Astrocyte (in vitro differentiated cells and primary cell): ENCODE measurements at regions not wholly inside any gene's neighbourhood (a gene's known extent, or its start where the extent isn't known, plus 50 kb on each side); places are given as distances from the start of the nearest gene placed in this dataset.

Source experiments
- DNase-seq: peaks from one replicate; pipeline ENCODE4 v3.0.0-alpha.2; 2010; ENCODE audit warnings: low read depth
- FAIRE-seq: peaks from 2 replicates; lab custom pipeline; 2011; peaks lifted over from hg19 to GRCh38; lab: Jason Lieb, UNC
- H2AFZ ChIP-seq: 2 replicates; pipeline ENCODE4 v1.6.0; 2012; ENCODE audit warnings: low read depth, low read length, inconsistent platforms
- H3K27ac ChIP-seq: 2 replicates; pipeline ENCODE4 v1.5.1; 2011; ENCODE audit warnings: low read depth, low read length, inconsistent platforms
- H3K27me3 ChIP-seq: 2 replicates; pipeline ENCODE4 v1.6.0; 2011; ENCODE audit warnings: low read length, inconsistent platforms; ENCODE audit not compliant: insufficient read depth
- H3K36me3 ChIP-seq: 2 replicates; pipeline ENCODE4 v1.5.1; 2011; ENCODE audit warnings: low read length, inconsistent platforms; ENCODE audit not compliant: insufficient read depth
- H3K4me1 ChIP-seq: 2 replicates; pipeline ENCODE4 v1.5.1; 2011; ENCODE audit warnings: low read length, inconsistent platforms; ENCODE audit not compliant: insufficient read depth
- H3K4me2 ChIP-seq: 2 replicates; pipeline ENCODE4 v1.6.0; 2012; ENCODE audit warnings: low read length, inconsistent platforms
- H3K4me3 ChIP-seq: 2 replicates; pipeline ENCODE4 v1.5.1; 2011; ENCODE audit warnings: low read depth, mild to moderate bottlenecking, low read length, inconsistent platforms; ENCODE audit not compliant: insufficient read depth
- H3K79me2 ChIP-seq: 2 replicates; pipeline ENCODE4 v1.6.0; 2012; ENCODE audit warnings: mild to moderate bottlenecking, low read length, inconsistent platforms; ENCODE audit not compliant: insufficient read depth
- H3K9ac ChIP-seq: 2 replicates; pipeline ENCODE4 v1.6.0; 2012; ENCODE audit warnings: mild to moderate bottlenecking, low read length, inconsistent platforms
- H3K9me3 ChIP-seq: 2 replicates; pipeline ENCODE4 v1.5.1; 2012; ENCODE audit warnings: low read depth, mild to moderate bottlenecking, low read length, inconsistent platforms; ENCODE audit not compliant: insufficient read depth
- H4K20me1 ChIP-seq: 2 replicates; pipeline ENCODE4 v1.6.0; 2012; ENCODE audit warnings: low read length, inconsistent platforms; ENCODE audit not compliant: insufficient read depth
- H3K27ac Mint-ChIP-seq: one replicate; pipeline ENCODE4 v1.8.0; 2021; ENCODE audit warnings: mild to moderate bottlenecking, mixed read lengths; ENCODE audit not compliant: unreplicated experiment
- H3K27me3 Mint-ChIP-seq: one replicate; pipeline ENCODE4 v1.8.0; 2021; ENCODE audit warnings: low read depth, mixed read lengths; ENCODE audit not compliant: unreplicated experiment
- H3K36me3 Mint-ChIP-seq: one replicate; pipeline ENCODE4 v1.8.0; 2021; ENCODE audit warnings: low read depth, mixed read lengths; ENCODE audit not compliant: unreplicated experiment
- H3K4me1 Mint-ChIP-seq: one replicate; pipeline ENCODE4 v1.8.0; 2021; ENCODE audit warnings: low read depth, mixed read lengths; ENCODE audit not compliant: unreplicated experiment
- H3K4me3 Mint-ChIP-seq: one replicate; pipeline ENCODE4 v1.8.0; 2021; ENCODE audit warnings: mild to moderate bottlenecking, moderate library complexity, mixed read lengths; ENCODE audit not compliant: unreplicated experiment
- H3K9me3 Mint-ChIP-seq: one replicate; pipeline ENCODE4 v1.8.0; 2021; ENCODE audit warnings: mild to moderate bottlenecking, mixed read lengths; ENCODE audit not compliant: unreplicated experiment
- CTCF ChIP-seq: IDR thresholded peaks from 2 replicates; pipeline ENCODE4 v1.5.1; 2011; ENCODE audit warnings: low read depth, mild to moderate bottlenecking, inconsistent platforms, low read length, moderate library complexity; ENCODE audit not compliant: insufficient read depth
- EZH2 ChIP-seq: IDR thresholded peaks from 2 replicates; pipeline ENCODE4 v1.6.1; 2012; ENCODE audit warnings: mild to moderate bottlenecking, low read length, inconsistent platforms; ENCODE audit not compliant: insufficient read depth

GRCh38 chr9:28409919-28410318 lies 836.6 kb upstream of the C9orf72 start:
- no peak for FAIRE-seq
- no peak overlapping the region for H3K4me2 ChIP-seq
- H3K27me3 Mint-ChIP-seq: no peaks in the 10 kb centered on the region
- H3K4me1 ChIP-seq: no peaks in the 10 kb centered on the region
- H3K27me3 ChIP-seq: no peaks in the 10 kb centered on the region
- DNase-seq: no peak
- H2AFZ ChIP-seq: no peak overlapping the region
- no peaks in the 10 kb centered on the region for H3K36me3 Mint-ChIP-seq
- H3K4me3 ChIP-seq: no peak overlapping the region
- H3K4me3 Mint-ChIP-seq: no peak overlapping the region
- no peak for TF ChIP-seq EZH2
- no peak for TF ChIP-seq CTCF
- H3K27ac Mint-ChIP-seq: no peak overlapping the region
- H3K9ac ChIP-seq: no peak overlapping the region
- H3K9me3 Mint-ChIP-seq: no peaks in the 10 kb centered on the region
- H3K36me3 ChIP-seq: no peaks in the 10 kb centered on the region
- no peaks in the 10 kb centered on the region for H3K4me1 Mint-ChIP-seq
- H3K27ac ChIP-seq: no peak overlapping the region
- no peaks in the 10 kb centered on the region for H4K20me1 ChIP-seq
- no peaks in the 10 kb centered on the region for H3K79me2 ChIP-seq
- no peaks in the 10 kb centered on the region for H3K9me3 ChIP-seq

GRCh38 chr9:28410411-28410810 lies 837.1 kb upstream of the C9orf72 start:
- Histone ChIP-seq H3K4me3 (no peak overlapping the region), H3K4me1 (no peaks in the 10 kb centered on the region), H3K79me2 (no peaks in the 10 kb centered on the region), H3K9ac (no peak overlapping the region), H3K36me3 (no peaks in the 10 kb centered on the region), H3K9me3 (no peaks in the 10 kb centered on the region), H3K27me3 (no peaks in the 10 kb centered on the region), H2AFZ (no peak overlapping the region), H4K20me1 (no peaks in the 10 kb centered on the region), H3K27ac (no peak overlapping the region), H3K4me2 (no peak overlapping the region)
- Mint-ChIP-seq H3K9me3 (no peaks in the 10 kb centered on the region), H3K27ac (no peak overlapping the region), H3K27me3 (no peaks in the 10 kb centered on the region), H3K36me3 (no peaks in the 10 kb centered on the region), H3K4me1 (no peaks in the 10 kb centered on the region), H3K4me3 (no peak overlapping the region)
- DNase-seq (no peak), FAIRE-seq (no peak)
- no peak for TF ChIP-seq CTCF
- no peak for TF ChIP-seq EZH2

- Mint-ChIP-seq H3K36me3 (no peaks in the 10 kb centered on the region), H3K4me3 (no peak overlapping the region), H3K4me1 (no peaks in the 10 kb centered on the region), H3K27ac (no peak overlapping the region), H3K9me3 (no peaks in the 10 kb centered on the region), H3K27me3 (no peaks in the 10 kb centered on the region)
- no peaks in the 10 kb centered on the region for H3K27me3 ChIP-seq
- FAIRE-seq (no peak), DNase-seq (no peak)
- no peaks in the 10 kb centered on the region for H4K20me1 ChIP-seq
- H3K36me3 ChIP-seq: no peaks in the 10 kb centered on the region
- no peak overlapping the region for H3K4me3 ChIP-seq
- no peak overlapping the region for H3K27ac ChIP-seq
- TF ChIP-seq EZH2: no peak
- TF ChIP-seq CTCF: no peak
- no peak overlapping the region for H3K4me2 ChIP-seq
- H3K4me1 ChIP-seq: no peaks in the 10 kb centered on the region
- H2AFZ ChIP-seq: no peak overlapping the region
- H3K79me2 ChIP-seq: no peaks in the 10 kb centered on the region
- no peaks in the 10 kb centered on the region for H3K9me3 ChIP-seq
- H3K9ac ChIP-seq: no peak overlapping the region
These were observed 840.2 kb upstream of the C9orf72 start for GRCh38 chr9:28413471-28413870.
